GM23248 (cell line): ENCODE measurements at regions not wholly inside any gene's neighbourhood (a gene's known extent, or its start where the extent isn't known, plus 50 kb on each side); places are given as distances from the start of the nearest gene placed in this dataset.

Source experiments
- DNase-seq: peaks from one replicate; pipeline ENCODE4 v3.0.0-alpha.2; 2015
- H2AFZ ChIP-seq: fragments of 200-600 bp; sonication (generic); 2 replicates; pipeline ENCODE4 v1.6.1; 2016; ENCODE audit warnings: antibody characterized with exemption
- H3F3A ChIP-seq: fragments of 200-600 bp; sonication (generic); 2 replicates; pipeline ENCODE4 v1.6.1; 2016; ENCODE audit warnings: mild to moderate bottlenecking, antibody characterized with exemption, mixed run types; ENCODE audit not compliant: insufficient read depth
- H3K27ac ChIP-seq: fragments of 200-600 bp; sonication (generic); 2 replicates; pipeline ENCODE4 v1.5.1; 2016; ENCODE audit warnings: mild to moderate bottlenecking
- H3K27me3 ChIP-seq: fragments of 200-600 bp; sonication (generic); replicated peaks from 2 replicates; pipeline ENCODE4 v1.6.1; 2016; ENCODE audit warnings: mild to moderate bottlenecking; ENCODE audit not compliant: insufficient read depth
- H3K36me3 ChIP-seq: fragments of 200-600 bp; sonication (generic); 2 replicates; pipeline ENCODE4 v1.6.1; 2016; ENCODE audit warnings: low read depth, mild to moderate bottlenecking
- H3K4me1 ChIP-seq: fragments of 200-600 bp; sonication (generic); 2 replicates; pipeline ENCODE4 v1.6.1; 2016; ENCODE audit warnings: mild to moderate bottlenecking; ENCODE audit not compliant: insufficient read depth
- H3K4me2 ChIP-seq: fragments of 200-600 bp; sonication (generic); one replicate; pipeline ENCODE4 v1.6.1; 2016; ENCODE audit warnings: mild to moderate bottlenecking; ENCODE audit not compliant: unreplicated experiment
- H3K4me3 ChIP-seq: fragments of 200-600 bp; sonication (generic); 2 replicates; pipeline ENCODE4 v1.5.1; 2016; ENCODE audit warnings: mild to moderate bottlenecking
- H3K79me2 ChIP-seq: fragments of 200-600 bp; sonication (generic); 2 replicates; pipeline ENCODE4 v1.6.1; 2016; ENCODE audit warnings: mild to moderate bottlenecking; ENCODE audit not compliant: insufficient read depth
- H3K9ac ChIP-seq: fragments of 200-600 bp; sonication (generic); 2 replicates; pipeline ENCODE4 v1.6.1; 2016; ENCODE audit warnings: mild to moderate bottlenecking
- H3K9me2 ChIP-seq: fragments of 200-600 bp; sonication (generic); 2 replicates; pipeline ENCODE4 v1.6.1; 2016; ENCODE audit warnings: mixed run types, mild to moderate bottlenecking, moderate library complexity; ENCODE audit not compliant: insufficient read depth
- H3K9me3 ChIP-seq: fragments of 200-600 bp; sonication (generic); one replicate; pipeline ENCODE4 v1.6.1; 2017; ENCODE audit warnings: low read depth
- H4K20me1 ChIP-seq: fragments of 200-600 bp; sonication (generic); 2 replicates; pipeline ENCODE4 v1.6.0; 2016; ENCODE audit not compliant: insufficient read depth
- EZH2 ChIP-seq: fragments of 200-600 bp; sonication (generic); IDR thresholded peaks from 2 replicates; pipeline ENCODE4 v1.6.1; 2018; ENCODE audit warnings: antibody characterized with exemption, mild to moderate bottlenecking; ENCODE audit not compliant: insufficient read depth, poor library complexity, severe bottlenecking
- EZH2phosphoT487 ChIP-seq: fragments of 200-600 bp; sonication (generic); IDR thresholded peaks from 2 replicates; pipeline ENCODE4 v1.6.1; 2018; ENCODE audit warnings: antibody characterized with exemption, moderate library complexity, mild to moderate bottlenecking, low read depth; ENCODE audit not compliant: insufficient read depth
- WGBS, 2 experiments: methylation state at CpG; one replicate each; pipeline ENCODE4 v1.1.6; 2015 to 2017; ENCODE audit warnings: low lambda C conversion rate in 2 of 2, low coverage in 1 of 2; ENCODE audit errors: missing lambda C conversion rate in 2 of 2; 5-methylcytosine and 5-hydroxymethylcytosine counted together
- in situ Hi-C: fragments of 300-500 bp; cut with MboI; formaldehyde crosslinking; loops from 2 replicates; pipeline ENCODE4 v1.15.0; 2020

DNA sequence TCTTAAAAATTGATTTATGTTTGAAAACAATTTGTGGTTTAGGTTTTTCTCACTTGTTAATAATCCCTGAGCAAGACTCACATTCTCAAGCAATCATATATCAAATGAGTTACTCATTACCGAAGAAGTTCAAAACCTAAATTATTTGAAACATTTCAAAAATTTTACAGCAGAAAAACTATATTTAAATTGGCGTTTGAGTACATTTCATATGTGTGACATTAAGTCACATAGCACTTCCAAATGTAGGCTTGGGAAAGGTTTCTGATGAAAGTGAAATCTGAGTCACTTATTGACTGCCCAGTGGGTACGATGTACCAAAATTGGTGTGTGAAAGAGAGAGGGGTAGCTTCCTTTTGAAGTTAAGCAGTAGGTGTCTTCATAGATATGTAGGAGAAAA is 411.4 kb upstream of the SGCD start:
- Histone ChIP-seq H3K27ac (no peak overlapping the region), H3F3A (no peaks in the 10 kb centered on the region), H3K9me2 (no peaks in the 10 kb centered on the region), H2AFZ (no peak overlapping the region), H4K20me1 (no peaks in the 10 kb centered on the region), H3K4me1 (peaks cover 14% of the 10 kb centered on the region), H3K9me3 (no peaks in the 10 kb centered on the region), H3K4me2 (no peak overlapping the region), H3K79me2 (no peaks in the 10 kb centered on the region), H3K27me3 (no peaks in the 10 kb centered on the region), H3K36me3 (no peaks in the 10 kb centered on the region), H3K4me3 (no peak overlapping the region), H3K9ac (no peak overlapping the region)
- in situ Hi-C loops, result no loop called here
- TF ChIP-seq EZH2phosphoT487 (no peak), EZH2 (no peak)
- WGBS, 2 experiments, result 34 to 36% methylated on average over 3 of the region's 3 CpGs
- DNase-seq, result peak; percentile 8

DNA sequence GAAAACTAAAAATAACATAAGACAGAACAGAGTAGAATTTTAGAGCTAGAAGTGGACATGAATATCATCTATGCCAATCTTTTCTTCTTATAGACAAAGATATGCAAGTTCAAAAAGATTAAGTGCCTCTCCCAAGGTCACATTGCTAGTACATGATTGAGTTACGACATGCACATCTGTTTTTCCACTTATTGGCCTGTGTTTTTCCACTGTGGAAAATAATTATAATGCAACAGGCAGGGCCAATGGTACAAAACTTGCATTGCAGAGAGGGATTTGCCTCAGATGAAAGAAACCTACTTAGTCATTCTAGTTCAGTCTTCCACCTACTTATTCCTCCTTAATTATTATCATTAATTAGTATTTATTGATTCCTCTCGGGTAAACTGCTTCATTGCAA is 407.8 kb upstream of the SGCD start:
- H3F3A ChIP-seq, result no peaks in the 10 kb centered on the region

DNA sequence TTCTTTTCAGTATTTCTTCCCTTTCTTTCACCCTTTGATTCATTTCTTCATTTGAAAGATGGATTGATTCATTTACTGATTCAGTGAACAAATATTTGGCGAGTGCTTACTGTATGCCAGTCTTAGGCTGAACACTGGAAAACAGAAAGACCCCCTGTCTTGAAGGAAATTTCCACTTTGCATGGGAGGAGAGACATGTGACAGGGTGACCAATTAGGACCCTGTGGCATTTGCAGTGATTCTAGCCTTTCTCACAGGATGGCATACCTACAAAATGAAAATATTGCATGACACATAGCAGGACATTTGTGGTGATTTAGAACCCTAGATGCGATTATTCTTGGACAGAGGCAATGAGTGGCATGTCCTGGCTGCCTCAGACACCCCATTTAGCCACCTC is 407.2 kb upstream of the SGCD start:
- H3K9me2 ChIP-seq, result no peaks in the 10 kb centered on the region
- no peaks in the 10 kb centered on the region for H3K79me2 ChIP-seq

More for the DNA sequence above, 407.8 kb upstream of the SGCD start:
- no peak overlapping the region for H3K27ac ChIP-seq
- H3K4me1 ChIP-seq, result peaks cover 14% of the 10 kb centered on the region
- no peak overlapping the region for H3K9ac ChIP-seq
- no peaks in the 10 kb centered on the region for H3K9me2 ChIP-seq
- WGBS, 2 experiments, result 10 to 35% methylated on average over 2 of the region's 2 CpGs
- H3K9me3 ChIP-seq, result no peaks in the 10 kb centered on the region
- in situ Hi-C loops, result no loop called here
- TF ChIP-seq EZH2 (no peak), EZH2phosphoT487 (no peak)
- no peak overlapping the region for H3K4me3 ChIP-seq
- H3K36me3 ChIP-seq, result no peaks in the 10 kb centered on the region
- no peaks in the 10 kb centered on the region for H4K20me1 ChIP-seq
- no peaks in the 10 kb centered on the region for H3K27me3 ChIP-seq
- H3K4me2 ChIP-seq, result no peak overlapping the region
- H2AFZ ChIP-seq, result no peak overlapping the region
- no peak for DNase-seq
- H3K79me2 ChIP-seq, result no peaks in the 10 kb centered on the region

DNA sequence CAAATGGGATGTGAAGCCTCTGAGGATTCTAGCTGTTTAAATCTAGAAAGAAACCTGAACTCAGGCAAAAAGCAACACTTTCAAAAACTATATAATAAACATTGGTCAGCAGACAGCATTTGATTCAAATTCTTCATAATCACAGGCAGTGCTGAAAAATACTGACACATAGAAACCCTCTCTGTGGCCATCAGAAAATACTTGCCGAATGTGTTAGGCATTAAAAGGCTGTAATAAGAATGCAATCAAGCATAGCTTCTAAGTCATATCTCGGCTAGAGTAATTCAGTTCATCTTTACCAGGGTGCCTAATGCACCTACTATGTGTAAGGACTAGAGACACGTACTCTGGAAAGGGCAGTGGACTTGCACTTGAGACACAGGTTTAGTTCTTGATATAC is 405.3 kb upstream of the SGCD start:
- Histone ChIP-seq H3K9me3 (no peaks in the 10 kb centered on the region), H3F3A (no peaks in the 10 kb centered on the region), H4K20me1 (no peaks in the 10 kb centered on the region), H3K79me2 (no peaks in the 10 kb centered on the region), H3K9ac (no peak overlapping the region), H2AFZ (no peak overlapping the region), H3K27ac (no peak overlapping the region), H3K27me3 (no peaks in the 10 kb centered on the region), H3K9me2 (no peaks in the 10 kb centered on the region), H3K36me3 (no peaks in the 10 kb centered on the region), H3K4me1 (no peaks in the 10 kb centered on the region), H3K4me3 (no peak overlapping the region), H3K4me2 (no peak overlapping the region)
- DNase-seq, result no peak
- TF ChIP-seq EZH2 (no peak), EZH2phosphoT487 (no peak)
- 62 to 73% methylated on average over 3 of the region's 3 CpGs for WGBS, 2 experiments
- in situ Hi-C loops, result no loop called here

More for the DNA sequence above, 407.2 kb upstream of the SGCD start:
- no peak for TF ChIP-seq EZH2
- TF ChIP-seq EZH2phosphoT487, result no peak
- Histone ChIP-seq H3K27ac (no peak overlapping the region), H3K4me1 (peaks cover 14% of the 10 kb centered on the region), H3K36me3 (no peaks in the 10 kb centered on the region), H2AFZ (no peak overlapping the region), H3K4me3 (no peak overlapping the region), H3K27me3 (no peaks in the 10 kb centered on the region), H3K4me2 (no peak overlapping the region), H3F3A (no peaks in the 10 kb centered on the region), H3K9me3 (no peaks in the 10 kb centered on the region), H3K9ac (no peak overlapping the region), H4K20me1 (no peaks in the 10 kb centered on the region)
- in situ Hi-C loops, result no loop called here
- 42 to 53% methylated on average over 2 of the region's 2 CpGs for WGBS, 2 experiments
- no peak for DNase-seq

DNA sequence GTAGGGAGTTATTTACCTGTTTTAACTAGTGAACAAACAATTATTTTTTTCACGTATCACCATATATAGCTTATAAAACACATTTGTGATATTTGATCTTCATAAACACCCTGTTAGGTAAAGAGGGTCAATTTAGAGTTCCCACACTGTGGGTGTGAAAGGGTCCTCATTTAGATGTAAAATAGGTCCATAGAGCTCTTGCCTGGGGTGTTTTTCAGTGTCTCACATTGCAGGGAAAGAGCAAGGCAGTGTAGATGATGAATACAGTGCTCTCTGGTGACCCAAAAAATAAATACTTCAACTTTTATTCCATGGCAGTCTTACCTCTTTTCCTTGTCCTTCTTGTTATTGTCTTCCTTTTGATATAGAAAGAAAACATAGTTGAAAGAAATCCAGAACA is 403.2 kb upstream of the SGCD start:
- Histone ChIP-seq H3K4me1 (no peaks in the 10 kb centered on the region), H3K9ac (no peak overlapping the region), H4K20me1 (no peaks in the 10 kb centered on the region), H2AFZ (no peak overlapping the region), H3K4me3 (no peak overlapping the region), H3K9me3 (no peaks in the 10 kb centered on the region), H3K27me3 (no peaks in the 10 kb centered on the region), H3K9me2 (no peaks in the 10 kb centered on the region), H3K79me2 (no peaks in the 10 kb centered on the region), H3K27ac (no peak overlapping the region), H3K4me2 (no peak overlapping the region), H3F3A (no peaks in the 10 kb centered on the region), H3K36me3 (no peaks in the 10 kb centered on the region)
- TF ChIP-seq EZH2 (no peak), EZH2phosphoT487 (no peak)
- 88 to 91% methylated on average over 1 of the region's 1 CpG for WGBS, 2 experiments
- no peak for DNase-seq
- in situ Hi-C loops, result no loop called here
